H9 (cell line): ENCODE measurements at regions not wholly inside any gene's neighbourhood (a gene's known extent, or its start where the extent isn't known, plus 50 kb on each side); places are given as distances from the start of the nearest gene placed in this dataset.

Experiments
- DNase-seq: peaks from one replicate; pipeline ENCODE4 v3.0.0-alpha.2; 2017
- H2AFZ ChIP-seq: one replicate; pipeline ENCODE4 v1.6.1; 2013; ENCODE audit warnings: mild to moderate bottlenecking, low read length, control low read depth, moderate library complexity
- H2AK5ac ChIP-seq: 2 replicates; pipeline ENCODE4 v1.6.1; 2013; ENCODE audit warnings: low read length, control low read depth, mixed read lengths; ENCODE audit not compliant: insufficient read length
- H2BK120ac ChIP-seq: one replicate; pipeline ENCODE4 v1.6.1; 2013; ENCODE audit warnings: low read depth, mild to moderate bottlenecking, low read length, control low read depth, inconsistent platforms; ENCODE audit not compliant: poor library complexity, severe bottlenecking
- H2BK12ac ChIP-seq: 2 replicates; pipeline ENCODE4 v1.6.1; 2013; ENCODE audit warnings: low read length, control low read depth, mixed read lengths, low read depth; ENCODE audit not compliant: insufficient read length
- H2BK15ac ChIP-seq: 2 replicates; pipeline ENCODE4 v1.6.1; 2013; ENCODE audit warnings: low read depth, low read length, control low read depth
- H2BK20ac ChIP-seq: one replicate; pipeline ENCODE4 v1.6.1; 2013; ENCODE audit warnings: low read depth, mild to moderate bottlenecking, low read length, control low read depth, inconsistent platforms; ENCODE audit not compliant: poor library complexity, severe bottlenecking
- H2BK5ac ChIP-seq: 2 replicates; pipeline ENCODE4 v1.6.1; 2013; ENCODE audit warnings: low read length, control low read depth, mixed read lengths; ENCODE audit not compliant: insufficient read length
- H3K14ac ChIP-seq: 2 replicates; pipeline ENCODE4 v1.6.1; 2013; ENCODE audit warnings: low read length, control low read depth; ENCODE audit not compliant: insufficient read depth
- H3K18ac ChIP-seq: 2 replicates; pipeline ENCODE4 v1.6.1; 2013; ENCODE audit warnings: low read depth, mild to moderate bottlenecking, mixed read lengths, low read length, control low read depth; ENCODE audit not compliant: insufficient read length
- H3K23ac ChIP-seq: 2 replicates; pipeline ENCODE4 v1.6.1; 2013; ENCODE audit warnings: low read length, control low read depth, mixed read lengths, low read depth; ENCODE audit not compliant: insufficient read length
- H3K23me2 ChIP-seq: 2 replicates; pipeline ENCODE4 v1.6.1; 2013; ENCODE audit warnings: low read depth, mild to moderate bottlenecking, mixed read lengths, low read length, control low read depth; ENCODE audit not compliant: insufficient read length, poor library complexity, severe bottlenecking
- H3K27ac ChIP-seq: 2 replicates; pipeline ENCODE4 v1.5.1; 2013; ENCODE audit warnings: low read length, control low read depth, mixed read lengths, low read depth; ENCODE audit not compliant: insufficient read length
- H3K27me3 ChIP-seq: 2 replicates; pipeline ENCODE4 v1.6.1; 2013; ENCODE audit warnings: low read length, control low read depth, inconsistent platforms; ENCODE audit not compliant: insufficient read depth
- H3K4ac ChIP-seq: 2 replicates; pipeline ENCODE4 v1.6.1; 2013; ENCODE audit warnings: low read depth, mild to moderate bottlenecking, control low read depth, inconsistent platforms, low read length, moderate library complexity
- H3K4me1 ChIP-seq: 2 replicates; pipeline ENCODE4 v1.6.1; 2013; ENCODE audit warnings: low read length, control low read depth, inconsistent platforms; ENCODE audit not compliant: insufficient read depth
- H3K4me2 ChIP-seq: 2 replicates; pipeline ENCODE4 v1.6.1; 2013; ENCODE audit warnings: low read length, control low read depth, mixed read lengths; ENCODE audit not compliant: insufficient read length, insufficient read depth
- H3K56ac ChIP-seq: 2 replicates; pipeline ENCODE4 v1.6.1; 2013; ENCODE audit warnings: low read depth, mild to moderate bottlenecking, mixed read lengths, low read length, control low read depth; ENCODE audit not compliant: insufficient read length
- H3K79me1 ChIP-seq: 2 replicates; pipeline ENCODE4 v1.6.1; 2013; ENCODE audit warnings: low read depth, mild to moderate bottlenecking, moderate library complexity, low read length, control low read depth, inconsistent platforms; ENCODE audit not compliant: insufficient read depth, poor library complexity, severe bottlenecking
- H3K79me2 ChIP-seq: 2 replicates; pipeline ENCODE4 v1.6.1; 2013; ENCODE audit warnings: low read length, control low read depth, inconsistent platforms; ENCODE audit not compliant: insufficient read depth
- H3K9ac ChIP-seq: 2 replicates; pipeline ENCODE4 v1.6.1; 2013; ENCODE audit warnings: low read length, control low read depth, mixed read lengths; ENCODE audit not compliant: insufficient read length; ENCODE audit errors: extremely low read depth
- H3K9me3 ChIP-seq: one replicate; pipeline ENCODE4 v1.6.1; 2013; ENCODE audit warnings: low read depth, low read length, inconsistent platforms; ENCODE audit not compliant: control insufficient read depth
- H3T11ph ChIP-seq: one replicate; pipeline ENCODE4 v1.6.1; 2013; ENCODE audit warnings: mild to moderate bottlenecking, low read length, control low read depth, inconsistent platforms
- H4K20me1 ChIP-seq: one replicate; pipeline ENCODE4 v1.6.1; 2013; ENCODE audit not compliant: control insufficient read depth, insufficient read length, insufficient read depth
- H4K5ac ChIP-seq: 2 replicates; pipeline ENCODE4 v1.6.1; 2013; ENCODE audit warnings: low read depth, mild to moderate bottlenecking, mixed read lengths, low read length, control low read depth; ENCODE audit not compliant: insufficient read length
- H4K8ac ChIP-seq: replicated peaks from 2 replicates; pipeline ENCODE4 v1.6.1; 2013; ENCODE audit warnings: low read length, control low read depth, mixed read lengths, low read depth; ENCODE audit not compliant: insufficient read length
- H4K91ac ChIP-seq: 2 replicates; pipeline ENCODE4 v1.6.1; 2013; ENCODE audit warnings: low read depth, mild to moderate bottlenecking, moderate library complexity, mixed read lengths, low read length, control low read depth; ENCODE audit not compliant: insufficient read length
- H3K27ac Mint-ChIP-seq, 3 experiments: 2 replicates in 2 of 3; 3 replicates in 1 of 3; pipeline ENCODE4 v1.8.0; 2020 to 2021; ENCODE audit warnings: mixed read lengths in 3 of 3, mild to moderate bottlenecking in 1 of 3, moderate library complexity in 1 of 3
- H3K27me3 Mint-ChIP-seq: 2 replicates; pipeline ENCODE4 v1.8.0; 2021; ENCODE audit warnings: low read depth, mild to moderate bottlenecking, moderate library complexity, mixed read lengths
- H3K36me3 Mint-ChIP-seq, 3 experiments: 2 replicates in 2 of 3; 3 replicates in 1 of 3; pipeline ENCODE4 v1.8.0; 2020 to 2021; ENCODE audit warnings: low read depth in 3 of 3, mixed read lengths in 3 of 3; ENCODE audit not compliant: insufficient read depth in 1 of 3
- H3K4me1 Mint-ChIP-seq, 2 experiments: 2 replicates each; pipeline ENCODE4 v1.8.0; 2020; ENCODE audit warnings: mixed read lengths in 2 of 2
- H3K4me3 Mint-ChIP-seq, 2 experiments: 2 replicates in 1 of 2; 3 replicates in 1 of 2; pipeline ENCODE4 v1.8.0; 2020 to 2021; ENCODE audit warnings: mild to moderate bottlenecking in 2 of 2, mixed read lengths in 2 of 2, moderate library complexity in 1 of 2
- H3K9me3 Mint-ChIP-seq, 2 experiments: 2 replicates in 1 of 2; 3 replicates in 1 of 2; pipeline ENCODE4 v1.8.0; 2020; ENCODE audit warnings: mild to moderate bottlenecking in 2 of 2, mixed read lengths in 2 of 2, moderate library complexity in 1 of 2
- CTCF ChIP-seq: fragments of 200-600 bp; sonication (generic); conservative IDR thresholded peaks from 3 replicates; pipeline ENCODE4 v1.8.0; 2021; ENCODE audit warnings: antibody characterized with exemption, mild to moderate bottlenecking
- whole genome bisulfite sequencing: extraction: QIAGEN DNeasy Blood & Tissue Kit; methylation state at CpG from one replicate; pipeline ENCODE4 v1.1.7; 2013; ENCODE audit warnings: missing lambda C conversion rate, low lambda C conversion rate, mixed read lengths; ENCODE audit not compliant: insufficient read length; ENCODE audit errors: extremely low coverage; 5-methylcytosine and 5-hydroxymethylcytosine counted together

GRCh38 chr4:74858921-74859562 is 64.7 kb upstream of the BTC start:
- no CpG with 5 or more reads among the region's 6 CpGs for WGBS
- Mint-ChIP-seq H3K27me3 (no peaks in the 10 kb centered on the region; the same call in 1 of the 2 replicates), H3K36me3 (no peaks in the 10 kb centered on the region), H3K27ac (no peak overlapping the region), H3K9me3 (peaks cover 0 to 2% of the 10 kb centered on the region in 2 experiments; a peak in 2 of 5 replicates), H3K4me1 (peaks cover 0 to 8% of the 10 kb centered on the region in 2 experiments; a peak in 2 of 4 replicates), H3K4me3 (no peak overlapping the region)
- Histone ChIP-seq H2BK15ac (no peak overlapping the region), H3K18ac (no peak overlapping the region), H3K9me3 (no peaks in the 10 kb centered on the region), H4K20me1 (no peaks in the 10 kb centered on the region), H3K27me3 (no peaks in the 10 kb centered on the region), H2BK20ac (no peak overlapping the region), H3K4ac (no peak overlapping the region), H3K56ac (no peak overlapping the region), H4K91ac (no peak overlapping the region), H3K4me2 (no peak overlapping the region), H4K8ac (no peak overlapping the region), H3K23ac (no peak overlapping the region), H2BK12ac (no peak overlapping the region), H2BK5ac (no peak overlapping the region), H3T11ph (no peak overlapping the region), H3K23me2 (no peaks in the 10 kb centered on the region), H2BK120ac (no peak overlapping the region), H2AFZ (no peak overlapping the region), H3K14ac (no peak overlapping the region), H3K9ac (no peak overlapping the region), H4K5ac (no peak overlapping the region), H3K4me1 (no peaks in the 10 kb centered on the region), H3K79me1 (no peaks in the 10 kb centered on the region), H2AK5ac (no peak overlapping the region), H3K79me2 (no peaks in the 10 kb centered on the region), H3K27ac (no peak overlapping the region)
- DNase-seq: no peak
- TF ChIP-seq CTCF: no peak
